Choroid plexus epithelial cell (primary cell): ENCODE measurements at regions not wholly inside any gene's neighbourhood (a gene's known extent, or its start where the extent isn't known, plus 50 kb on each side); places are given as distances from the start of the nearest gene placed in this dataset.

Experiments
- DNase-seq: peaks from one replicate; pipeline ENCODE4 v3.0.0-alpha.2; 2010; ENCODE audit warnings: low read depth
- H3K4me3 ChIP-seq: 2 replicates; pipeline ENCODE4 v1.5.1; 2011; ENCODE audit warnings: low read depth, mild to moderate bottlenecking, control low read depth, low read length, moderate library complexity
- TF ChIP-seq, protein P1 (sequence below): conservative IDR thresholded peaks from 2 replicates; pipeline ENCODE4 v1.5.1; 2011; ENCODE audit warnings: low read depth, mild to moderate bottlenecking, control low read depth, inconsistent platforms, low read length, moderate library complexity

- no peak overlapping the region for H3K4me3 ChIP-seq
- TF ChIP-seq, protein P1, sequence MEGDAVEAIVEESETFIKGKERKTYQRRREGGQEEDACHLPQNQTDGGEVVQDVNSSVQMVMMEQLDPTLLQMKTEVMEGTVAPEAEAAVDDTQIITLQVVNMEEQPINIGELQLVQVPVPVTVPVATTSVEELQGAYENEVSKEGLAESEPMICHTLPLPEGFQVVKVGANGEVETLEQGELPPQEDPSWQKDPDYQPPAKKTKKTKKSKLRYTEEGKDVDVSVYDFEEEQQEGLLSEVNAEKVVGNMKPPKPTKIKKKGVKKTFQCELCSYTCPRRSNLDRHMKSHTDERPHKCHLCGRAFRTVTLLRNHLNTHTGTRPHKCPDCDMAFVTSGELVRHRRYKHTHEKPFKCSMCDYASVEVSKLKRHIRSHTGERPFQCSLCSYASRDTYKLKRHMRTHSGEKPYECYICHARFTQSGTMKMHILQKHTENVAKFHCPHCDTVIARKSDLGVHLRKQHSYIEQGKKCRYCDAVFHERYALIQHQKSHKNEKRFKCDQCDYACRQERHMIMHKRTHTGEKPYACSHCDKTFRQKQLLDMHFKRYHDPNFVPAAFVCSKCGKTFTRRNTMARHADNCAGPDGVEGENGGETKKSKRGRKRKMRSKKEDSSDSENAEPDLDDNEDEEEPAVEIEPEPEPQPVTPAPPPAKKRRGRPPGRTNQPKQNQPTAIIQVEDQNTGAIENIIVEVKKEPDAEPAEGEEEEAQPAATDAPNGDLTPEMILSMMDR = no peak
- DNase-seq = no peak
Measured at GRCh38 chrX:25275159-25275558, 259.4 kb upstream of the ARX start.

GRCh38 chrX:25241461-25241860 lies 225.7 kb upstream of the ARX start:
- no peak for DNase-seq
- no peak overlapping the region for H3K4me3 ChIP-seq
- TF ChIP-seq, protein P1 = no peak

DNA sequence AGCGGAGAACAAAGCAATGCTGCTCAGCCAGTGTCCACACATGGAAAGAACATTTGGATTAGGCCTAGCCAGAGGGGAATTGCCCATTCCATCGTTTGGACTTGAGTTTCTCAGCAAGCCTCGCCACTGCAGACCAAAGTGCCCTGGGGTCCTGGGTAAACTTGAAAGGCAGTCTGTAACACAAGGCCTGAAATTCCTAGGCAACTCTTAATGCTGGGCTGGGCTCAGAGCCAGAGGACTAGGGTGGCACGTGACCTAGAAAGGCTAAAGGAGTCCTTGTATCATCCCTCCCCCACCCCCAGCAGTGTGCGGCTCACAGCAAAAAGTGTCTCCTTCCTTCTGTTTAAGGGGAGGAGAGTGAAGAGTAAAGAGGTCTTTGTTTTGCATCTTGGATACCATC lies 210.4 kb upstream of the ARX start:
- H3K4me3 ChIP-seq = no peak overlapping the region
- TF ChIP-seq, protein P1 = no peak
- no peak for DNase-seq

DNA sequence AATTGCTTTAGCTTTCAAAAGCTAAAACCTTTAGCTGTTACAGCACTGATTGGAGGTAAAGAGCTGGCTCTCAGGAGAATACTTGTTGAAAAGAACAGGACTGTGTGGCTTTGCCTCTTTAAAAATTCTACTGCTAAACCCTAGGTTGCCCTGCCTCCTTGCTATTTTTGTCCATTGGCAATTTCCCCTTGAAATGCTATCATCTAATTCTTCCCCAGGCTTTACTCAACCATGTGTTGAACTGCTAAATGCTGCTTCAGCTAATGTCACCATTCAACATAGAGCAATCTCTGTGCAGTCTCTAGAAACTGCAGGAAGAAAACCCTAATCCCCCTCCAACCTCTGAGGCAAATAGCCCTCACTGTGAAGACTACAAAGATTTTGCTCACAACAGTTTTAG lies 203.7 kb upstream of the ARX start:
- DNase-seq = no peak
- H3K4me3 ChIP-seq = no peak overlapping the region
- TF ChIP-seq, protein P1 = no peak

GRCh38 chrX:25213611-25214010 lies 197.8 kb upstream of the ARX start:
- no peak overlapping the region for H3K4me3 ChIP-seq
- TF ChIP-seq, protein P1 = no peak
- DNase-seq = no peak

- no peak for DNase-seq
- no peak overlapping the region for H3K4me3 ChIP-seq
- TF ChIP-seq, protein P1 = no peak
Measured at GRCh38 chrX:25207803-25208475, 192.2 kb upstream of the ARX start.

DNA sequence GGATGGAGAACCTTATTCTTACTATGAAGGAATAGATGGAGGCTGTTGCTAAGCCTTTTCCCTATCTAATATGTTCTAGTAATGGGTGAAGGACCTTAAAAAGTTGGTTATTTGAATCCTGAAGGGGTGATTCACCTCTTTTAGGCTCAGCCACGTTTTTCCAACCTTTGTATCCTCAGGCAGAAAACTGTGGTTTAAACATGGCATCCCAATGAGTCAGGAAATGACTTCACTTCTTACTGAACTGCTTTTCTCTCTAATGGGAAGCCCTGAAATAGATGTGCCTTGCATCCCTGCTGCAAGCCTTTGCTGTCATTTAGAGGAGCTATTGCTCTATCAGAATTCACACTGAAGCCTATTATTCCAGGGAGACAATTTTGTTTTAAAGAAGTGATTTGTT lies 191.0 kb upstream of the ARX start:
- TF ChIP-seq, protein P1 = no peak
- H3K4me3 ChIP-seq = no peak overlapping the region
- no peak for DNase-seq
